Osteocyte (in vitro differentiated cells): ENCODE measurements at regions not wholly inside any gene's neighbourhood (a gene's known extent, or its start where the extent isn't known, plus 50 kb on each side); places are given as distances from the start of the nearest gene placed in this dataset.

ENCODE experiments used
- DNase-seq: peaks from one replicate; pipeline ENCODE4 v3.0.0; 2021; ENCODE audit warnings: mixed read lengths; ENCODE audit not compliant: unreplicated experiment; ENCODE audit errors: extremely low spot score
- H3K27ac Mint-ChIP-seq: one replicate; pipeline ENCODE4 v1.8.0; 2021; ENCODE audit warnings: mild to moderate bottlenecking, mixed read lengths; ENCODE audit not compliant: unreplicated experiment
- H3K27me3 Mint-ChIP-seq: one replicate; pipeline ENCODE4 v1.8.0; 2021; ENCODE audit warnings: mixed read lengths; ENCODE audit not compliant: unreplicated experiment
- H3K36me3 Mint-ChIP-seq: one replicate; pipeline ENCODE4 v1.8.0; 2021; ENCODE audit warnings: mixed read lengths; ENCODE audit not compliant: unreplicated experiment
- H3K4me1 Mint-ChIP-seq: one replicate; pipeline ENCODE4 v1.8.0; 2021; ENCODE audit warnings: mixed read lengths; ENCODE audit not compliant: unreplicated experiment
- H3K4me3 Mint-ChIP-seq: one replicate; pipeline ENCODE4 v1.8.0; 2021; ENCODE audit warnings: mild to moderate bottlenecking, moderate library complexity, mixed read lengths; ENCODE audit not compliant: unreplicated experiment
- H3K9me3 Mint-ChIP-seq: one replicate; pipeline ENCODE4 v1.8.0; 2021; ENCODE audit warnings: mixed read lengths; ENCODE audit not compliant: unreplicated experiment
- TF ChIP-seq, protein P1 (sequence below): fragments of 200-600 bp; sonication (generic); IDR thresholded peaks from 2 replicates; pipeline ENCODE4 v1.5.0; 2021; ENCODE audit warnings: antibody characterized with exemption, mild to moderate bottlenecking, moderate library complexity

DNA sequence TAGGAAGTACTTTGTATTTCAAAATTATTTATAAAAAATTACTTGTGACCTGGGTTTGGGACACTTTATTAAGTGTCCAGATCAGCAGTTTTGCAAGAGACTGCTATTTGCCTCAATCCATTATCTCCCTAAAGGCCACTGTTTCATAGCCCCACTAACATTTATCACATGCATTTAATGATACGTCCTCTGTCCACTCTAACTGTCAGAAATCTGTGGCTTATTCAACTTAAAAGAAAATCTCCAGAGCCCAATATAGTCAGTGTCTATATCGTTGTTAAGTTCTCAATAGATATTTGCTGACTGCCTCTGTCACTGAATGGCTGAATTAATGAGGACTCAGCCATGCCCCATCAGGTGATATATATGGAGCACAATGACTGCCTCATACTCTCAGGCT lies 553.9 kb upstream of the POM121L12 start:
- TF ChIP-seq, protein P1, sequence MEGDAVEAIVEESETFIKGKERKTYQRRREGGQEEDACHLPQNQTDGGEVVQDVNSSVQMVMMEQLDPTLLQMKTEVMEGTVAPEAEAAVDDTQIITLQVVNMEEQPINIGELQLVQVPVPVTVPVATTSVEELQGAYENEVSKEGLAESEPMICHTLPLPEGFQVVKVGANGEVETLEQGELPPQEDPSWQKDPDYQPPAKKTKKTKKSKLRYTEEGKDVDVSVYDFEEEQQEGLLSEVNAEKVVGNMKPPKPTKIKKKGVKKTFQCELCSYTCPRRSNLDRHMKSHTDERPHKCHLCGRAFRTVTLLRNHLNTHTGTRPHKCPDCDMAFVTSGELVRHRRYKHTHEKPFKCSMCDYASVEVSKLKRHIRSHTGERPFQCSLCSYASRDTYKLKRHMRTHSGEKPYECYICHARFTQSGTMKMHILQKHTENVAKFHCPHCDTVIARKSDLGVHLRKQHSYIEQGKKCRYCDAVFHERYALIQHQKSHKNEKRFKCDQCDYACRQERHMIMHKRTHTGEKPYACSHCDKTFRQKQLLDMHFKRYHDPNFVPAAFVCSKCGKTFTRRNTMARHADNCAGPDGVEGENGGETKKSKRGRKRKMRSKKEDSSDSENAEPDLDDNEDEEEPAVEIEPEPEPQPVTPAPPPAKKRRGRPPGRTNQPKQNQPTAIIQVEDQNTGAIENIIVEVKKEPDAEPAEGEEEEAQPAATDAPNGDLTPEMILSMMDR, result no peak
- Mint-ChIP-seq H3K27ac (no peak overlapping the region), H3K27me3 (no peaks in the 10 kb centered on the region), H3K4me1 (no peaks in the 10 kb centered on the region), H3K4me3 (no peak overlapping the region), H3K36me3 (no peaks in the 10 kb centered on the region), H3K9me3 (peaks cover 9% of the 10 kb centered on the region)
- no peak for DNase-seq

DNA sequence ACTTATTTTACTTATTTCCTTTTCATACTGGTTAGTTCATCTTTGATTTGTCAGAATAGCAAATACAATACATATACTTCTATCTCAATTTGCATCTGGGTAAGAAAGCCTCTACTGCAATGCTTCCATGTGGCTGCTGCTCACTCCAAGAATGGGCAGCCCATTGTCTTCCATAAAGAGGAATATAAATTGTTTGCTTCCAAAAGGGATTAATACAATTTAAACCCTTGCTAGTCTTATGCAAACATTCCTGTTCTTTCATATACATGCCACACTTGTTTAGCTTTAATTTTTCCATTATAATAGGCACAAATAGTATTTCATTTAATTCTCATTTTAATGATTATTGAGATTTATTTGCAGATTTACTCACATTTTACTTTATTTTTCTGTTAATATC lies 555.4 kb upstream of the POM121L12 start:
- Mint-ChIP-seq H3K4me3 (no peak overlapping the region), H3K9me3 (peaks cover 6% of the 10 kb centered on the region), H3K27me3 (no peaks in the 10 kb centered on the region), H3K27ac (no peak overlapping the region), H3K4me1 (no peaks in the 10 kb centered on the region), H3K36me3 (no peaks in the 10 kb centered on the region)
- TF ChIP-seq, protein P1, result no peak
- no peak for DNase-seq

DNA sequence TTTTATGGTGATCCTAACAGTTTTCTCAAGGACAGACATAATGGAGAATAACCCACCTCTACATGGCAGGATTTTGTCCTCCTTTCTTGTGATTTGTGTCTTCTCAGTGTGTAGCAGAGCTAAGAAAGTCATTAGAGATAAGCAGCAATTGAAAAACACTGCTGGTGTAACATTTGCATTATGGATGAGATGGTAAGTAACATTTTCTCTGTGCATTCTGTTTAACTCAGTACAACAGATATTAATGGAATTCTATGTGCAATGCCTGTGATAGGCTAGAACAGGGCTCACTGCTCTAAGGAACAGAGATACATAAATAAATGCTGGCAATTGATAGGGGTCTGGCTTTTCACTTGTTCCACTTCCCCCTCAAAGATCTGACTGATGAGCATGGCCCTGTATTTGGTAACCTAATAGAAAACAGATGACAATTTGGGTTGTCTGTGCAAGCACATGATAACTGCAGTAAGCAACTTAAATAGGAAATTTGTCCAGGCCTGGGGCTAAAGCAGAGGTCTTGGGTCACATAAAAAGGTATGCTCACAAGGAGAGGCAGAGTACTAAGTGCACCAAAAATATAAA lies 560.3 kb upstream of the POM121L12 start:
- Mint-ChIP-seq H3K9me3 (peaks cover 16% of the 10 kb centered on the region), H3K36me3 (no peaks in the 10 kb centered on the region), H3K27me3 (no peaks in the 10 kb centered on the region), H3K4me1 (no peaks in the 10 kb centered on the region), H3K4me3 (no peak overlapping the region), H3K27ac (no peak overlapping the region)
- DNase-seq, result no peak
- TF ChIP-seq, protein P1, result no peak

DNA sequence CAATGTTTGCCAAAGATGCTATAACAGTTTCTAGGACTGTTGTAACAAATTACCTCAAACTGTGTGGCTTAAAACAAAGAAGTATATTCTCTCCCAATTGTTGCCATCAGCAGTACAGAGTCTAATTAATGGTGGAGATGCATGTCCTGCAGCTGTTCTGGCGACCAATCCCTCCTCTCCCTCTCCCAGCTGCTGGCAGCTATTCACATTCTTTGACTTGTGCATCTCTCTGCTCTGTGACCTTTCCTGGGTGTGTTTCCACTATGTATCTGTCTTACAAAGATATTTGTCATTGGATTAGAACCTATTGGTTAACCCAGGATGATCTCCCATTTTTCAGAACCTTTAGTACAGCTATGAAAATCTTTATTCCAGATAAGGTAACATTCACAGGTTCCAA lies 561.7 kb upstream of the POM121L12 start:
- Mint-ChIP-seq H3K4me1 (no peaks in the 10 kb centered on the region), H3K27ac (no peak overlapping the region), H3K36me3 (no peaks in the 10 kb centered on the region), H3K27me3 (no peaks in the 10 kb centered on the region), H3K9me3 (peaks cover 26% of the 10 kb centered on the region), H3K4me3 (no peak overlapping the region)
- DNase-seq, result no peak
- TF ChIP-seq, protein P1, result no peak

DNA sequence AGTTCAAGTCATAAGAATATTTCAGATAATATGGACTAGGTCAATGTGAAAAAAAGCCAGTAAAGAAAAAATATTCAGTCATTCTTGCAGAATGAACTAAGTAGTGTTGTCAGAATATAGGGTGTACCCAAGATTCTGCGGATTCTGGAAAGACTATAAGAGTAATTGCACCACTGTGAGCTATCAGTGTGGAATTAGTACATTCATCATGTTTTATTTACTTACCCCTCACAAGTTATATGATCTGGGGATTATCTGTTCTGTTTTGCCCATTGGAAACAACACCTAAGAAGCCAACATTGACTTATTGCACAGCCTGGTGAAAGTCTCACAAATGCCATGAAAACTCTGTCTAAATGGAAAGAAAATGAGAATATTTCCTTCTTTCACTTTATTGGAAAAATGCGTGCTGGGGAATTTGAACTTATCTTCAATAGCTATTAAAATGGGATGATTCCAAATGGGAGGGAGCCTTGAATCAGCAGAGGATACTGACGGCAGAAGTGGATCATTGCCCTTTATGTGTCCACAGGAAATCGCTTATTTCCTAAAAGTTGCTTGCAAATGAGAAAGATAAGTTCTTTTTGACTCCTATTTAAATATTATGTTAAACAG lies 563.3 kb upstream of the POM121L12 start:
- DNase-seq, result no peak
- H3K4me1 Mint-ChIP-seq, result no peaks in the 10 kb centered on the region
- peaks cover 32% of the 10 kb centered on the region for H3K9me3 Mint-ChIP-seq
- no peak overlapping the region for H3K4me3 Mint-ChIP-seq
- no peaks in the 10 kb centered on the region for H3K27me3 Mint-ChIP-seq
- no peaks in the 10 kb centered on the region for H3K36me3 Mint-ChIP-seq
- TF ChIP-seq, protein P1, result no peak
- no peak overlapping the region for H3K27ac Mint-ChIP-seq
